ENCODE measurements at regions not wholly inside any gene's neighbourhood (a gene's known extent, or its start where the extent isn't known, plus 50 kb on each side); places are given as distances from the start of the nearest gene placed in this dataset.

DNA sequence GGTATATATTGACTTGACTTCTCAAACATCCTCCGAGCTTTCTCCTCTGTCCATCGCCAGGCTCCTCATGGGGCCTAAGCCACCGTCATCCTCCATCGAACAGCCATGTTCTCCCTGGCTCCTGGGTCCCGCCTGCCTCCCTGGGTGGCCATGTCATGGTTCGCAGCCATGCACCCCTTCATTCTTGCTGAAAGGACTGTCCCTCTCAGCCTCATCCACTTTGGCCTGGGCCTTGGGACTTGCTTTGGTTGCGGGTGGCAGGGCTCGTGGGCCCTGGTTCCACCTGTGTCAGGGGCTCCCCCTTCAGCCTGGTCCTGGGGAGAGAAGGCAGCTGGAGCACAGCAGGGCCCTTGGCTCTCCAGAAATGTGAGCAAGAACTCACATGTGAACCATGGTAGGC, 183.8 kb downstream of the KATNAL1 start:
- Histone ChIP-seq H3K4me3 (ENCODE audit: low read depth, low read length, poor library complexity, severe bottlenecking) (no peak overlapping the region), H3K9me2 (ENCODE audit: insufficient read depth, low read length) (no peaks in the 10 kb centered on the region), H4K20me1 (ENCODE audit: insufficient read depth, low read length) (no peaks in the 10 kb centered on the region), H3K4me2 (ENCODE audit: low read length) (no peak overlapping the region), H3K9me3 (ENCODE audit: low read length) (no peaks in the 10 kb centered on the region), H3K4me1 (ENCODE audit: insufficient read depth, low read length, poor library complexity, severe bottlenecking) (no peaks in the 10 kb centered on the region), H3K27ac (ENCODE audit: low read depth, low read length, poor library complexity, severe bottlenecking) (no peak overlapping the region), H2AFZ (ENCODE audit: low read length) (no peak overlapping the region), H3K79me2 (ENCODE audit: insufficient read depth, low read depth, low read length) (no peaks in the 10 kb centered on the region), H3K36me3 (ENCODE audit: insufficient read depth, low read length) (no peaks in the 10 kb centered on the region)
- intact Hi-C loops (cut with micrococcal nuclease; ENCODE audit: unreplicated experiment), result no loop called here
- no peak for DNase-seq (ENCODE audit: low spot score)
- CTCF ChIA-PET (ENCODE audit: unreplicated experiment), result no interaction called here
- no TSS peak for BruUV-seq (replicated peaks)
- TF ChIP-seq EZH2phosphoT487 (IDR thresholded peaks at IDR 0.05; ENCODE audit: borderline replicate concordance, low read depth, low read length), result no peak
- TF ChIP-seq, protein P1, sequence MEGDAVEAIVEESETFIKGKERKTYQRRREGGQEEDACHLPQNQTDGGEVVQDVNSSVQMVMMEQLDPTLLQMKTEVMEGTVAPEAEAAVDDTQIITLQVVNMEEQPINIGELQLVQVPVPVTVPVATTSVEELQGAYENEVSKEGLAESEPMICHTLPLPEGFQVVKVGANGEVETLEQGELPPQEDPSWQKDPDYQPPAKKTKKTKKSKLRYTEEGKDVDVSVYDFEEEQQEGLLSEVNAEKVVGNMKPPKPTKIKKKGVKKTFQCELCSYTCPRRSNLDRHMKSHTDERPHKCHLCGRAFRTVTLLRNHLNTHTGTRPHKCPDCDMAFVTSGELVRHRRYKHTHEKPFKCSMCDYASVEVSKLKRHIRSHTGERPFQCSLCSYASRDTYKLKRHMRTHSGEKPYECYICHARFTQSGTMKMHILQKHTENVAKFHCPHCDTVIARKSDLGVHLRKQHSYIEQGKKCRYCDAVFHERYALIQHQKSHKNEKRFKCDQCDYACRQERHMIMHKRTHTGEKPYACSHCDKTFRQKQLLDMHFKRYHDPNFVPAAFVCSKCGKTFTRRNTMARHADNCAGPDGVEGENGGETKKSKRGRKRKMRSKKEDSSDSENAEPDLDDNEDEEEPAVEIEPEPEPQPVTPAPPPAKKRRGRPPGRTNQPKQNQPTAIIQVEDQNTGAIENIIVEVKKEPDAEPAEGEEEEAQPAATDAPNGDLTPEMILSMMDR (conservative IDR thresholded peaks at IDR 0.05; ENCODE audit: low read length), result no peak
- POLR2A ChIA-PET, result interaction anchor here (0.5 to 1.2 kb wide), 2 partner anchors 11 to 66 kb away, joined by 3 read pairs; no protein-coding TSS in a partner anchor

DNA sequence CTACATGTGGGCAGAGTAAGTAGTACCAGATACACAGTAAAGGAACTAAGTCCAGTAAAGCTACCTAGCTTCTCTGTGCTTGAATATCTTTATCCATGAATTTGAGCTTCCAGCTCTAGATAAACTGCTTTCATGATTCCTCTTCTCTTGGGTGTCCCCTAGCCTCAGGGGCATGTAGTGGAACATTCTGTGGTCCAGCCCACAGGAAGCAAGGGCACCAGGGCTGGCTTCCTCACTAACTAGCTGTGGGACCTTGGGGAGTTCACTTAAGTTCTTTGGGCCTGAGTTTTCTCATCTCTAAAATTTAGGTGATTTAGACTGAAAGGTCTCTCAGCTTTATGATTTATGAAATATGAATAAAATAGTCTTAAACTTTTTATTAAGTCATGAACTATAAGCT, 185.7 kb downstream of the KATNAL1 start:
- Histone ChIP-seq H3K4me1 (ENCODE audit: insufficient read depth, low read length, poor library complexity, severe bottlenecking) (no peaks in the 10 kb centered on the region), H3K9me3 (ENCODE audit: low read length) (no peaks in the 10 kb centered on the region), H3K27ac (ENCODE audit: low read depth, low read length, poor library complexity, severe bottlenecking) (no peak overlapping the region), H3K4me3 (ENCODE audit: low read depth, low read length, poor library complexity, severe bottlenecking) (no peak overlapping the region), H3K4me2 (ENCODE audit: low read length) (no peak overlapping the region), H3K79me2 (ENCODE audit: insufficient read depth, low read depth, low read length) (no peaks in the 10 kb centered on the region), H3K9me2 (ENCODE audit: insufficient read depth, low read length) (no peaks in the 10 kb centered on the region), H3K36me3 (ENCODE audit: insufficient read depth, low read length) (no peaks in the 10 kb centered on the region), H4K20me1 (ENCODE audit: insufficient read depth, low read length) (no peaks in the 10 kb centered on the region), H2AFZ (ENCODE audit: low read length) (no peak overlapping the region)
- ChIA-PET POLR2A (interaction anchor here (0.7 to 1.5 kb wide), 2 partner anchors 10 to 11 kb away, joined by 4 to 7 read pairs; no protein-coding TSS in a partner anchor), CTCF (ENCODE audit: unreplicated experiment) (interaction anchor here (1.6 kb wide), 1 partner anchor 11 kb away, joined by 3 read pairs; no protein-coding TSS in a partner anchor)
- intact Hi-C loops (cut with micrococcal nuclease; ENCODE audit: unreplicated experiment), result no loop called here
- BruUV-seq (replicated peaks), result no TSS peak
- TF ChIP-seq, protein P1 (conservative IDR thresholded peaks at IDR 0.05; ENCODE audit: low read length), result no peak
- no peak for DNase-seq (ENCODE audit: low spot score)

DNA sequence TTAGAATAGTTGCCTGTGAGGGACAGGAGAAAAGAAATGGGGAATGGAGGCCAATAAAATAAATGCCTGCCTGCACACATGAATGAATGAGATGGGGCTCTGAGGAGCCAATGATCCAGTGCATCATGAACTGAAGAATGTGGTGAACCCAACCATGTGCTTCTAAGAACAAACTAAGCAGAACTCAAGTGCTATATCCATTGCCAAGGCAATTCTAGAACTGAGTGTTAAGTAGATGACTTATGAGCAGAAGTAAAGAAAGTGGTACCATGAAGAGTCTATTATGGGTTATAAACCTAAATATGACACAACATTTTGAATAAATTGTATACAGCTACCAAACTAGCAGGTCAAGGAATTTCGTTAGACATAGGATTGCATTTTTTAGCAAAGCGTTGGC, 186.1 kb downstream of the KATNAL1 start:
- CTCF ChIA-PET (ENCODE audit: unreplicated experiment), result interaction anchor here (1.6 kb wide), 1 partner anchor 11 kb away, joined by 3 read pairs; no protein-coding TSS in a partner anchor
- Histone ChIP-seq H3K79me2 (ENCODE audit: insufficient read depth, low read depth, low read length) (no peaks in the 10 kb centered on the region), H3K9me2 (ENCODE audit: insufficient read depth, low read length) (no peaks in the 10 kb centered on the region), H3K27ac (ENCODE audit: low read depth, low read length, poor library complexity, severe bottlenecking) (no peak overlapping the region), H3K36me3 (ENCODE audit: insufficient read depth, low read length) (no peaks in the 10 kb centered on the region), H3K4me1 (ENCODE audit: insufficient read depth, low read length, poor library complexity, severe bottlenecking) (no peaks in the 10 kb centered on the region), H2AFZ (ENCODE audit: low read length) (no peak overlapping the region), H4K20me1 (ENCODE audit: insufficient read depth, low read length) (no peaks in the 10 kb centered on the region), H3K9me3 (ENCODE audit: low read length) (no peaks in the 10 kb centered on the region), H3K4me3 (ENCODE audit: low read depth, low read length, poor library complexity, severe bottlenecking) (no peak overlapping the region), H3K4me2 (ENCODE audit: low read length) (no peak overlapping the region)
- no TSS peak for BruUV-seq (replicated peaks)
- intact Hi-C loops (cut with micrococcal nuclease; ENCODE audit: unreplicated experiment), result no loop called here
- no peak for DNase-seq (ENCODE audit: low spot score)
- POLR2A ChIA-PET, result interaction anchor here (0.7 to 1.5 kb wide), 2 partner anchors 10 to 11 kb away, joined by 4 to 7 read pairs; no protein-coding TSS in a partner anchor
- TF ChIP-seq, protein P1 (conservative IDR thresholded peaks at IDR 0.05; ENCODE audit: low read length), result no peak
- no peak for TF ChIP-seq EZH2phosphoT487 (IDR thresholded peaks at IDR 0.05; ENCODE audit: borderline replicate concordance, low read depth, low read length)

Measured in OCI-LY7 (cell line).